GM12878 (cell line): ENCODE measurements at regions not wholly inside any gene's neighbourhood (a gene's known extent, or its start where the extent isn't known, plus 50 kb on each side); places are given as distances from the start of the nearest gene placed in this dataset.

ENCODE experiments used
- BCL11A ChIP-seq: IDR thresholded peaks from 2 replicates; pipeline ENCODE4 v1.6.1; 2011; ENCODE audit warnings: low read depth, low read length
- CBFB ChIP-seq: IDR thresholded peaks from 2 replicates; pipeline ENCODE4 v1.6.1; 2016; ENCODE audit warnings: antibody characterized with exemption, low read depth
- CEBPB ChIP-seq, 2 experiments: fragments of 150-350 bp in 1 of 2; IDR thresholded peaks; 2 replicates each; pipeline ENCODE4 v1.6.1; 2012 to 2014; ENCODE audit warnings: low read depth in 2 of 2, low read length in 2 of 2, borderline replicate concordance in 1 of 2, inconsistent platforms in 1 of 2
- CREB1 ChIP-seq: IDR thresholded peaks from 2 replicates; pipeline ENCODE4 v1.6.1; 2012; ENCODE audit warnings: low read depth, mild to moderate bottlenecking, inconsistent platforms
- DPF2 ChIP-seq: fragments of 450-650 bp; IDR thresholded peaks from 2 replicates; pipeline ENCODE4 v1.6.1; 2017; ENCODE audit warnings: mild to moderate bottlenecking
- EED ChIP-seq: sonication (generic); IDR thresholded peaks from 2 replicates; pipeline ENCODE4 v1.6.1; 2016; ENCODE audit warnings: antibody characterized with exemption, low read depth
- MXI1 ChIP-seq: fragments of 150-350 bp; IDR thresholded peaks from 2 replicates; pipeline ENCODE4 v1.6.1; 2011; ENCODE audit warnings: low read depth, mild to moderate bottlenecking, inconsistent platforms, low read length, improper control_type of control experiment
- NRF1 ChIP-seq: conservative IDR thresholded peaks from 2 replicates; pipeline ENCODE4 v1.6.1; 2011; ENCODE audit warnings: mild to moderate bottlenecking, low read depth, low read length, improper control_type of control experiment
- PML ChIP-seq: IDR thresholded peaks from 2 replicates; pipeline ENCODE4 v1.6.1; 2012; ENCODE audit warnings: low read length, inconsistent platforms
- RAD51 ChIP-seq: fragments of 450-650 bp; IDR thresholded peaks from 2 replicates; pipeline ENCODE4 v1.6.1; 2016; ENCODE audit warnings: moderate library complexity, mild to moderate bottlenecking, inconsistent platforms
- RELA ChIP-seq: fragments of 450-650 bp; IDR thresholded peaks from 2 replicates; pipeline ENCODE4 v1.8.0; 2014; ENCODE audit warnings: borderline replicate concordance; ENCODE audit not compliant: partially characterized antibody
- RUNX3 ChIP-seq: IDR thresholded peaks from 2 replicates; pipeline ENCODE4 v1.6.1; 2012; ENCODE audit warnings: low read length, inconsistent platforms
- SUZ12 ChIP-seq: fragments of 200-600 bp; sonication (generic); IDR thresholded peaks from one replicate; pipeline ENCODE4 v1.6.1; 2018; ENCODE audit warnings: antibody characterized with exemption, mild to moderate bottlenecking; ENCODE audit not compliant: unreplicated experiment
- TCF12 ChIP-seq: IDR thresholded peaks from 2 replicates; pipeline ENCODE4 v1.6.1; 2011; ENCODE audit warnings: low read depth, mild to moderate bottlenecking, low read length
- ZNF24 ChIP-seq: fragments of 450-650 bp; IDR thresholded peaks from 2 replicates; pipeline ENCODE4 v1.6.1; 2017; ENCODE audit warnings: antibody characterized with exemption, mild to moderate bottlenecking
- ZNF687 ChIP-seq: fragments of 450-650 bp; IDR thresholded peaks from 2 replicates; pipeline ENCODE4 v1.6.1; 2017; ENCODE audit warnings: mild to moderate bottlenecking, moderate library complexity
- TF ChIP-seq, protein P1 (sequence below): fragments of 450-650 bp; formaldehyde crosslinking; IDR thresholded peaks from 2 replicates; pipeline ENCODE4 v1.4.0; 2022; ENCODE audit warnings: mild to moderate bottlenecking, moderate library complexity
- TF ChIP-seq, protein P2 (sequence below): fragments of 450-650 bp; IDR thresholded peaks from 2 replicates; pipeline ENCODE4 v1.6.1; 2018; ENCODE audit warnings: mild to moderate bottlenecking, low read depth, moderate library complexity; ENCODE audit not compliant: partially characterized antibody

GRCh38 chr5:66440202-66440680 lies 156.0 kb upstream of the MAST4 start (continued):
- TF ChIP-seq, protein P1, sequence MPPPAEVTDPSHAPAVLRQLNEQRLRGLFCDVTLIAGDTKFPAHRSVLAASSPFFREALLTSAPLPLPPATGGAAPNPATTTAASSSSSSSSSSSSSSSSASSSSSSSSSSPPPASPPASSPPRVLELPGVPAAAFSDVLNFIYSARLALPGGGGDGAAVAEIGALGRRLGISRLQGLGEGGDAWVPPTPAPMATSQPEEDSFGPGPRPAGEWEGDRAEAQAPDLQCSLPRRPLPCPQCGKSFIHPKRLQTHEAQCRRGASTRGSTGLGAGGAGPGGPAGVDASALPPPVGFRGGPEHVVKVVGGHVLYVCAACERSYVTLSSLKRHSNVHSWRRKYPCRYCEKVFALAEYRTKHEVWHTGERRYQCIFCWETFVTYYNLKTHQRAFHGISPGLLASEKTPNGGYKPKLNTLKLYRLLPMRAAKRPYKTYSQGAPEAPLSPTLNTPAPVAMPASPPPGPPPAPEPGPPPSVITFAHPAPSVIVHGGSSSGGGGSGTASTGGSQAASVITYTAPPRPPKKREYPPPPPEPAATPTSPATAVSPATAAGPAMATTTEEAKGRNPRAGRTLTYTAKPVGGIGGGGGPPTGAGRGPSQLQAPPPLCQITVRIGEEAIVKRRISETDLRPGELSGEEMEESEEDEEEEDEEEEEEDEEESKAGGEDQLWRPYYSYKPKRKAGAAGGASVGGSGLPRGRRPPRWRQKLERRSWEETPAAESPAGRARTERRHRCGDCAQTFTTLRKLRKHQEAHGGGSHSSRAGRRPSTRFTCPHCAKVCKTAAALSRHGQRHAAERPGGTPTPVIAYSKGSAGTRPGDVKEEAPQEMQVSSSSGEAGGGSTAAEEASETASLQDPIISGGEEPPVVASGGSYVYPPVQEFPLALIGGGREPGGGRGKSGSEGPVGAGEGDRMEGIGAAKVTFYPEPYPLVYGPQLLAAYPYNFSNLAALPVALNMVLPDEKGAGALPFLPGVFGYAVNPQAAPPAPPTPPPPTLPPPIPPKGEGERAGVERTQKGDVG (CRISPR knock-in tag), result no peak
- TF ChIP-seq CEBPB (IDR thresholded peaks at IDR 0.05; ENCODE audit: borderline replicate concordance in 1 of 2, low read depth in 2 of 2, low read length in 2 of 2) (0 out of 4 replicates have a peak, but pooled peaks of 1 of the 2 experiments have one; percentile 44), DPF2 (0 out of 2 replicates have a peak, but pooled peaks have one; percentile 28), BCL11A (no peak), MXI1 (no peak), CREB1 (peak; percentile 46; the same call in 1 of the 2 replicates), SUZ12 (no peak), EED (peak; percentile 68), RUNX3 (peak; percentile 91), ZNF24 (no peak), ZNF687 (no peak), NRF1 (no peak), TCF12 (no peak), RAD51 (no peak), RELA (no peak), CBFB (0 out of 2 replicates have a peak, but pooled peaks have one; percentile 33), PML (0 out of 2 replicates have a peak, but pooled peaks have one; percentile 51)
- TF ChIP-seq, protein P2, sequence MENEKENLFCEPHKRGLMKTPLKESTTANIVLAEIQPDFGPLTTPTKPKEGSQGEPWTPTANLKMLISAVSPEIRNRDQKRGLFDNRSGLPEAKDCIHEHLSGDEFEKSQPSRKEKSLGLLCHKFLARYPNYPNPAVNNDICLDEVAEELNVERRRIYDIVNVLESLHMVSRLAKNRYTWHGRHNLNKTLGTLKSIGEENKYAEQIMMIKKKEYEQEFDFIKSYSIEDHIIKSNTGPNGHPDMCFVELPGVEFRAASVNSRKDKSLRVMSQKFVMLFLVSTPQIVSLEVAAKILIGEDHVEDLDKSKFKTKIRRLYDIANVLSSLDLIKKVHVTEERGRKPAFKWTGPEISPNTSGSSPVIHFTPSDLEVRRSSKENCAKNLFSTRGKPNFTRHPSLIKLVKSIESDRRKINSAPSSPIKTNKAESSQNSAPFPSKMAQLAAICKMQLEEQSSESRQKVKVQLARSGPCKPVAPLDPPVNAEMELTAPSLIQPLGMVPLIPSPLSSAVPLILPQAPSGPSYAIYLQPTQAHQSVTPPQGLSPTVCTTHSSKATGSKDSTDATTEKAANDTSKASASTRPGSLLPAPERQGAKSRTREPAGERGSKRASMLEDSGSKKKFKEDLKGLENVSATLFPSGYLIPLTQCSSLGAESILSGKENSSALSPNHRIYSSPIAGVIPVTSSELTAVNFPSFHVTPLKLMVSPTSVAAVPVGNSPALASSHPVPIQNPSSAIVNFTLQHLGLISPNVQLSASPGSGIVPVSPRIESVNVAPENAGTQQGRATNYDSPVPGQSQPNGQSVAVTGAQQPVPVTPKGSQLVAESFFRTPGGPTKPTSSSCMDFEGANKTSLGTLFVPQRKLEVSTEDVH, result no peak
